SK-N-SH (cell line): ENCODE measurements at regions not wholly inside any gene's neighbourhood (a gene's known extent, or its start where the extent isn't known, plus 50 kb on each side); places are given as distances from the start of the nearest gene placed in this dataset.

Source experiments
- CTCF ChIP-seq: fragments of 200-600 bp; sonication (generic); IDR thresholded peaks from 2 replicates; pipeline ENCODE4 v1.6.1; 2017; ENCODE audit warnings: antibody characterized with exemption, mild to moderate bottlenecking, moderate library complexity
- FOXM1 ChIP-seq: IDR thresholded peaks from 2 replicates; pipeline ENCODE4 v1.4.0; 2012; ENCODE audit warnings: low read depth, mild to moderate bottlenecking
- GATA2 ChIP-seq: sonication (generic); formaldehyde crosslinking; IDR thresholded peaks from 2 replicates; pipeline ENCODE4 v1.5.0; 2020; ENCODE audit warnings: mild to moderate bottlenecking, missing genetic modification reagents
- RCOR1 ChIP-seq: fragments of 150-350 bp; IDR thresholded peaks from 2 replicates; pipeline ENCODE4 v1.6.1; 2017; ENCODE audit warnings: antibody characterized with exemption, low read length
- REST ChIP-seq: IDR thresholded peaks from 2 replicates; pipeline ENCODE4 v1.6.1; 2012; ENCODE audit warnings: mild to moderate bottlenecking, low read depth, low read length, moderate library complexity
- RFX5 ChIP-seq: IDR thresholded peaks from 2 replicates; pipeline ENCODE4 v1.6.1; 2012; ENCODE audit warnings: mild to moderate bottlenecking, improper control_type of control experiment, low read length
- SIN3A ChIP-seq: IDR thresholded peaks from 2 replicates; pipeline ENCODE4 v1.6.1; 2012; ENCODE audit warnings: low read depth, mild to moderate bottlenecking, low read length, moderate library complexity, borderline replicate concordance

GRCh38 chr13:62997038-62997599 is 1581.5 kb upstream of the PCDH20 start:
- TF ChIP-seq SIN3A (no peak), RFX5 (no peak), FOXM1 (no peak), CTCF (no peak), GATA2 (CRISPR knock-in tag) (no peak), REST (no peak), RCOR1 (no peak)
